GM19025 (cell line): ENCODE measurements at regions not wholly inside any gene's neighbourhood (a gene's known extent, or its start where the extent isn't known, plus 50 kb on each side); places are given as distances from the start of the nearest gene placed in this dataset.
"Not testable (repeated sequence)": the region's sequence is repeated elsewhere in the genome, so short reads cannot be mapped to it uniquely, and the experiment has no call there.

Experiments used
- ATAC-seq: cut with Tn5 transposase; IDR thresholded peaks from one replicate; pipeline ENCODE4 v1.9.1; 2021; ENCODE audit warnings: mild to moderate bottlenecking, low read depth, moderate library complexity; ENCODE audit not compliant: unreplicated experiment

DNA sequence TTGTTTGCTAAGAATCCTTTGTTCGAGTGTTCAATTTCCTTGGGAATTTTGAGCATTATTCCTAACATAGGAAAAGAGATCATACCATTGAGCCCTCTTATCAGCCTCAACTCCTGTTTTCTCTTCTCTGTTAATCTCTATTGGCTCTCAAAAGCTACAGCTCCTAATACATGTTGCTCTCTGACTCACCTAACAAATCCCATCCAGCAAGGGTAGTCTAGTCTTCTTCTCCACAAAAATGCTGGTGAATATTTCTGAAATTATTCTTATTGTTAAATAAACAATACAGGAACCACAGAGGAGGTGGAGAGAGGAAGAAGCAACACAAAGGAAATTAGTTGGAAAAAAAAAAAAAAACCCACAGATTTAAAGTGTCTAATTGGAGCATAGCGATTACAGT is 325.8 kb upstream of the NAALADL2 start:
- no peak for ATAC-seq

DNA sequence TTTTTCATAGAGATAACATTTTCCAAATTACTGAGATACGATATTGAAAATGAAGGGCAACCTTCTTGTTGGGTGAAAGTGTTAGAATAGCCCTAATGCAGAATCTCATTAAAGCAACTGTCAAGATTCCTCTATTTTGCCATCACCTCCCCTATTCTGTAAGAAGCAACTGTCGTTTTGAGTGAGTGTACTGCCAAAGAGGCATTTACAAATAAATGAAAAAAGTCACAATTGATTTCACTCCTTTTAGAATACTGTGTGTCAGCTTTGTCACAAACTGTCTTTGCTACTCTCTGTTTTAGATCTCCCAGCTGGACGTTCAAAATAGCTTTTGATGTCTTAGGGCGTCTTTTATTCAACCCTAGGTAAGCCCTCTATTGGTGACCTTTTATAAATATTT is 322.8 kb upstream of the NAALADL2 start:
- ATAC-seq: no peak

DNA sequence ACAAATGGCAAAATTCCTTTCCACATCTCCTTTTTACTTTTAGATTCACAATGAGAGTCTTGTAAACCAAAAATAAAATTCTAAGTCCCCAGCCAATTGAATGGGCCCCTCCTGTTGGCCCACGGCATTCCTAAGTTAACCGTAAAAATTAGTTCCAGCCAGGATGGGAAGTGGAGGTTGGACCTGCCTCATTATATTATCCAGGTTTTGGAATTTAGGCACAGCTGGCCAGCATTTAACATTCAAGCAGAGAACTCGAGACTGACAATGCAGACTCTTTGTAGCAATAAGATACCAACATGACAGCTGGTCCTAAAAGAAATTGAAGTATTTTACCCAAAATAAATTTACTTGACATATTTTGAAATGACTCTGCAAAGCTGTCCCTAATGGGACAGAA is 321.0 kb upstream of the NAALADL2 start:
- ATAC-seq: no peak

DNA sequence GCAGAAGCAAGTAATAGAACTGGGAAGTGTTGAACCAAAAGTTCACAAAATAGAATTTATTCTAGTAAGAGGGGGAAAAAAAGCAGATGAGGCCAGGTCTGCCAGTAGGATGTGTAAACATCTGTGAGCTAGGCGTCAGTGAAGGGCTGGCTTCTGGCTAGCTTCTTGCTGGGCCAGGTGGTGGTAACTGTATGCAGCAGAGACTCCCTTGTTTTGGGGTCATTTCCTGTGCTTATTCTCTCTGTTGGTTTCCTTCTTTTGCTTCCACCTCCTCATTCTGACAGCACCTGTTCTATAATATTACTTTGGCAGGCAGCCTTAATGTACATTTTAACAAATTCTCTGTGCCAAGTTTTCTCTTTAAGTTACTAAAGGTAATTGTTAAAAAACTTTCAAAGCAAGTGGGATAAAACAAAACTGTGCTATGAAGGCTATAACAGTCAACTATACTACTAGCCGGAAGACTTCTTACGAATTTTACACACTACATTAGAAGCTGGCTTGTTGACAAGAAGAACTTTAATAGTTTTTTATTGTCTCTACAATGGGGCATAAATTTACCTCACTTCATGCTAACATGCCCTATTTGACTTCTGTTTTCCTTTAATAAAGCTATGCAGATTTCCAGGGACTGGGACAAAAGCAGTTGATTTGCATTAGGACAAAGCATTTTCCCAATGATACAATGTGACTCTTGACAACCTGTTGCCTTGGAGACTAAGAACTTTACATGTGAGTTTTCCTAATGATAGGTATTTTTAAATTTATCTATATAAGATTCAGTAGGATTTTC is 318.8 kb upstream of the NAALADL2 start:
- no peak for ATAC-seq

DNA sequence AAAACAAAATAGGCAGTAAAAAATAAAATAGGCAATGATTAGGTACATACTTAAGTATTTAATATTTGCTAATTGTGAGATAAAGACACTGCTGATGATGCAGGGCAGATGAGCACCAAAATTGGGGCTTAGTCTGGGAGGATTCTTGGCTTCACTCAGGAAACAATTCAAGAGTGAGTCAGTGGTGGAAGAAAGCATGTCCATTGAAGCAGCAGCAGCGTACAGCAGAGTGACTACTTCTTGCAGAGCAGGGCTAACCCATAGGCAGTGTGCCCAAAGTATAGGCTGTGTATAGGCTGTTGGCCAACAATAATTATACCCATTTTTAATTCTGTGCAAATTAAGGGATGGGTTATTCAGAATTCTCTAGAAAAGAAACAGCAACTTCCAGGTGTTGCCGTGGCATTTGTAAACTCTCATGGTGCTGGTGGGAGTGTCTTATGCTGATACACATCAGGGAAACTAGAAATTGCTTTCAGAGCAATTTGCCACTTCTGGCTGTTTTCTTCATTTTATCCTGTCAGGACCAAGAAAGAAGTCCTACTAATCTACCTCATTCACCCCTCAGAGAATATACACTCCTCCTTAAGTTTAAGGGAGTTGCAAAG is 317.3 kb upstream of the NAALADL2 start:
- no peak for ATAC-seq

DNA sequence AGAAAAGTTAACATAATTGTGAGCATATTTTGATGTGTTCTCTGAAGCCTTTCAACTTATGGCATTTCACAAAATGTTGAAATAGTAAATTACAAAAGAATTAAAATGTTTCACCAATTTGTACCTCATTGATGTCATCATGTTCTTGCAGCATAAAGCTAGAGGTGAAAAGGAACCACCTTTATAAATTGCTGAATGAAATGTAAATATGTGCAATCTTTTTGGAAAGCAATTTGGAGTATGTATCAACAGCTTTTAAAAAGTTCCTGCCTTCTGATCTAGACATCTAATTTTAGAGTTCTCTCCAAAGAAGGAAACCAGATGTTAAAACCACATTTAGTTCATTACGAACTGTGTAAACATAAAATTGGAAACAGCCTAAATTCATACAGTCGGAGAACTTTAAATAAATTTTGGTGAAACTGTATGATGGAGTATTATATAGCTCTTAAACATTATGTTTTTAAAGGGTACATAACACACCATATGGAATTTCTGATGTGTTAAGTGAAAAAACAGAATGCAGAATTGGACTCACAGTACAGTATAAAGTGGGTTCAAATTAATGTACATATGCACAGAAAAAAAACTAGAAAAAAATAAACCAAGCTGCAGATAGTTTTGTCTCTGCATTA is 311.2 kb upstream of the NAALADL2 start:
- ATAC-seq: no peak

DNA sequence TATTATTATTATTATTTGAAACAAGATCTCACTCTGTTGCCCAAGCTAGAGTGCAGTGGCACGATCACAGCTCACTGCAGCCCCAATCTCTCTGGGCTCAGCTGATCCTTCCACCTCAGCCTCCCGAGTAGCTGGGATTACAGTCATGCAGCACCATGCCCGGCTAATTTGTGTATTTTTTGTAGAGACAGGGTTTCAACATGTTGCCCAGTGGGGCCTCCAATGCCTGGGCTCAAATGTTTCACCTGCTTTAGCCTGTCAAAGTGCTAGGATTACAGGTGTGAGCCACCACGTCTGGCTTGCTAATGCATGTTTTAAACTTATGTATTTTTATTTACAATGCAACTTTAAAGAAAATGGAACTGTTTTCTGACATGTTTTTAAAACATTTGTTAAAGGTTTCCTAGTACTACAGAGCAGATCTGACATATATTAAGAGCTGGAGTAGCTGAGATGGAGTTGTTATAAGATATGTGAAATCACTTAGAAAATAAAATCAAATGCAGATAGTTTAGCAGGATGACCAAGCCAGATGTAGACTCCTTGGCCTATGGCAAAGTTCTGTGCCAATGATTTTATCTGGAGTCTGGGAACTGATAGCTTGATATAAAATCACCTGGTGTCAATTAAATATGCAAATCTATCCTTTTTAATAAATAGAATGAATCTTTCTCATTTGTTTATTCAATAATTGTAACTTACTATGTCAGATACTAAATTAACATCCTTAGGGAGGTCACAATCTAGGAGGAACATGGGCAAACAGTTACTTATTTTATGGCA is 310.1 kb upstream of the NAALADL2 start:
- ATAC-seq: no peak

DNA sequence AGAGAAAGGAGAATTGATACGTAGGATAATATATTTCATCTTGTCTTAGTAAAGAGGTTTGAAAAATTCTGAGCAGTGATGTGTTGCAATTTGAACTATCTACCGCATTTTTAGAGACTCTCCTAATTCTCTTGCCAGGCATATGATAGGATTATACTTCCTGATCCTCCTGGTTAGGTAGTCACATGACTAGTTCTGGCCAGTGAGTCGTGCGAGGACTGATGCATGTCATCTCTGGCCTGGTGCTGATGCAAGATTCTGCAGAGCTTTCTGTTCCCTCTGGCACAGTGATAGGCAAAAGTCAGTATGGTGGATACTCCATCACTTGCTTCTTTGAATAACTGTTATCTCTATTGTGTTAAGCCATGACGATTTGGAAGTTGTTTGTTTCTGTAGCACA is 277.6 kb upstream of the NAALADL2 start:
- no peak for ATAC-seq

DNA sequence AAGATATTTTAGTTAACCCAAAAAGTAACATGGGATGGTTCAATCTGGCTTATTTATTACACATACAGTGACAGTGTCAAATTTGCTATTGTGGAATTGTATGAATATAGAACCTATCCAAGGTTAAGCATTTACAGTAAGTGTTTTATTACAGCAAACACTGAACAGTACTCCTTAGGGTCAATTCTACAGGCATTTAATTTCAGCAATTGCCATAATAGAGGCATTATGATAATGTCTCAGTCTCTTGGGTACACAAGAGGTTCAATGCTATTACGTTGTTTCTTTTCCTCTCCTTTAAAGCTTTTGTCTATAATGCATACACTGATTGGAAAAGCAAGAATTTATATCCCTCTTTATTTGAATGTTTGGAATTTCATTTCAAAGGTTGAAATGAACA is 275.7 kb upstream of the NAALADL2 start:
- no peak for ATAC-seq

DNA sequence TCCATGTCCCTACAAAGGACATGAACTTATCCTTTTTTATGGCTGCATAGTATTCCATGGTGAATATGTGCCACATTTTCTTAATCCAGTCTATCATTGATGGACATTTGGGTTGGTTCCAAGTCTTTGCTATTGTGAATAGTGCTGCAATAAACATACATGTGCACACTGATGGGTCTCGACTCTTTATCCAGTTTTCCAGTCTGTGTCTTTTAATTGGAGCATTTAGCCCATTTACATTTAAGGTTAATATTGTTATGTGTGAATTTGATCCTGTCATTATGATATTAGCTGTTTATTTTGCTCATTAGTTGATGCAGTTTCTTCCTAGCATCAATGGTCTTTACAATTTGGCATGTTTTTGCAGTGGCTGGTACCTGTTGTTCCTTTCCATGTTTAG is 272.0 kb upstream of the NAALADL2 start:
- not testable (repeated sequence) for ATAC-seq

DNA sequence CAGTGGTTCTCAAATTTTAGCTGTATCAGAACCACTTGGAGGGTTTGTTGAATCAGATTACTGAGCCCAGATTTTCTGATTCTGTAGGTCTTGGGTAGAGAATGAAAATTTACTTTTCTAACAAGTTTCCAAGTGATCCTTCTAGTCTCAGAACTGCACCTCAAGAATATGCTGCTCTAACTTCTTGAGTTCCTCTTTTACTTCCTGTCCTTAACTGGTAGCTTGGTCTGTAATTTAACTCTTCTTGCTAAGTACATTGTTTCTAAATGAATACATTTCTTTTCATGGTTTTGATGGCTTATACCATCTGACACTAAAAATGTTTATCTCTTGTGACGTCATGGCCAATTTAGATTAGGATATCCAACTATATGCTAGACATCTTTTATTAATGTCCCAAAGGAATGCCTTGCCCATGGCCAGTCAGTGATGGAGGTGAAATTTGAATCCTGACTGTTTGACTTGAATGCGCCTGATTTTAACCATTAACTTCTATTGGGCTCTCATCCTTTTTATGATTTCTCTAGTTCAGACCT is 262.6 kb upstream of the NAALADL2 start:
- no peak for ATAC-seq

DNA sequence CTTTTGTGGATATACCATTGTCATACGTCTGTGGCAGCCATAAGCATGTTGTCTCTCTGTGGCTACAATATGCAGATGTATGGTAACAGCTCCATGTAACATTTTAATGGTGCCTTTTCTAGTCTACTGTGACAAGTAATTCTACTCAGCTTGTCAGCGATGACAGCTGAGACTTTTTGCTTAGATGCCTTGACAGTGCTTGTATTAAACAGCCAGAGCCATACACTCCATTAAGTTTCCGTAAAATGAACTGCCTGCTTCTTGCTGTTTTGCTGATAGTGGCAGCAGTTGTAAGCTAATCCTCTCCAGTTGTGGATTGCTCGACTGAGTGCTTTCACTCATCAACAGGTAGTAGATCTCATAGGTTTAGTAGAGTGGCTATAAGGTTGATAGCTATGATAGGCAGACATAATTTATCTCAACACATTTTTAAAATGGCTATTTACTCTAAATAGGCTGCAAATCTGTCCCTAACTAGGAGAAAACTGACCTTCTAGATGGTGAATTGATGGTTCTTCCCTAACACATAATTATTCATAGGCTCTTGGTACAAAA is 260.2 kb upstream of the NAALADL2 start:
- no peak for ATAC-seq

DNA sequence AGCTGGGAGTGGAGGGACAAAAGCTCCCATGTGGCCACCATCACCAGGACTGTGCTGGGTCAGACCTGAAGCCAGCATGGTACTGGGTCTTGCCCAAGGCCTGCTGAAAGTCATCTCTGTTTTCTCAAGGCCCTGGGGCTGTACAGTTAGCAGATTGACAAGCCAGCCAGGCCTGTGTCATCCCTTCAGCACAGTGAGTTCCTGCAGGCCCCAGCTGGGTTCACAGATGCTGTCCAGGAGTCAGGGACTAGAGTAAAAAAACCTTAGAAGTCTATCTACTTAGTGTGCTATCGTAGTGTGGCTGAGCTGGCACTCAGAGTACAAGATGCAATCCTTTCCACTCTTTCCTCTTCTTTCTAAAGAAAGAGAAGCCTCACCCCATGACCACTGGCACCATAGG is 246.0 kb upstream of the NAALADL2 start:
- no peak for ATAC-seq

DNA sequence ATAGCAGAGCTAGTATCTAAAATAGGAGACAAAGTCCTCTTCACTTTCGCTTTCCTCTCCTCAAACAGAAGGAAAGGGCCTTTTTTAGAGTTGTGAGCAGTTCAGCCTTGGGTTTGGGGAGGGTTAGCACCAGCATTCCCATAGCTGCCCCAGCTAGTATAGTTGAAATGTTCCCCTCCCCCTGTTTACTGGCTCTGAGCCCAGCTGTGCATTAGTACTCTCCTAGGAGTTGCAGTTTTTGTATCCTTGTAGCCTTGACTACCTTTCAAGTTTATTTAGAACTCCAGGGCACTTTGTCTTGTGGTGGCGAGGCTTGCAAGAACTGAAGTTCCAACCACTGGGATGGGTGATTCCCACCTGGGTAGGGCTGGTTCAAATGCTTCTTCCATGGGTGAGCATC is 245.1 kb upstream of the NAALADL2 start:
- ATAC-seq: no peak

DNA sequence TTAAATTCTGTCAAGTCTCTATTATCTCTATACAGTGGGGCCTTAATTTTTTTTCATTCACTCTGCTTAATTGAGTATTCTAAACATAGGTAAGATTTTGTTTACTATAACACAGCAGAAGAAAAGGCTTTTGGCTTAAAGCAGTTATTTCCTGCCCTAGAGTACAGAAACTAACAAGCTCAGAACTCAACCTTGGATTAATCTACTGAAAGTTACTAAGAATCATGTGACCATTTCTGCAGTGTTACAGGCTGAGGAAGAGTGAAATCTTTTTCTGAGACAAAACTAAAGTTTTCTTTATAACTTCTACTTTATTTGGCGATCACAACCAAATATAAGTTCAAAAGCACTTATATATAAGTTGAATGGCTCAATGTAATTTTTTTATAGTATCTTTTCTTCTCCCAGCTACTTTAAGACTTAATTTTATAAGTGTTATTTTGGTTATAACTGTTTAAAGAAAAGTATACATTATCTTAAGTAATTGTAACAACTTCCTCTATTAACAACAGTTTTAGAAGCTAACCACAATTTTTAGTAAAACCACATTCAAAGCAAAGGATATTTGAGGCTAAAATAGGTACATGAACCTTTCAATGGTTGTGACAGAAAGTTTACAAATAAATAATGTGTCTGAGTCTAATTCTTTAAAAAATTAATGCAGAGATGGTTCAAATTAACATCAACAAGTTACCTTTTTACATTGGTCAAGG is 240.6 kb upstream of the NAALADL2 start:
- no peak for ATAC-seq

DNA sequence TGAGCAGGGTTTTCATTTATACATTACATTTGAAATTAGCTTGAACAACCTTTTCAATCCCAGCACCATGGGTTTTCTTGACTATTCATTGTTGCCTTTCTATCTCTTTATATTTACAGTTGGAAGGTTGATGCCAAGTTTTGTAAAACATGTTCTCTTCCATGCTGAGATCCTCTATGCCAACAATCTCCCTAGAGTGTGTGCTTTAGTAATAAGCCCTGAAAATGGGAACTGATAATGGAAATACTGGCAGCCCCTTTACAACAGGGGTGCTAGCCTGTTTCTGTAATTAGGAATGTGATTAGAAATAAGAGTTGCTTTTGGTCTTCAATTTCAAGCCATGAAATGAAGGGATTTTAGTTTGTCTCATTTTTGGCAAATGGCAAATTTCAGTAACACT is 239.9 kb upstream of the NAALADL2 start:
- ATAC-seq: no peak

DNA sequence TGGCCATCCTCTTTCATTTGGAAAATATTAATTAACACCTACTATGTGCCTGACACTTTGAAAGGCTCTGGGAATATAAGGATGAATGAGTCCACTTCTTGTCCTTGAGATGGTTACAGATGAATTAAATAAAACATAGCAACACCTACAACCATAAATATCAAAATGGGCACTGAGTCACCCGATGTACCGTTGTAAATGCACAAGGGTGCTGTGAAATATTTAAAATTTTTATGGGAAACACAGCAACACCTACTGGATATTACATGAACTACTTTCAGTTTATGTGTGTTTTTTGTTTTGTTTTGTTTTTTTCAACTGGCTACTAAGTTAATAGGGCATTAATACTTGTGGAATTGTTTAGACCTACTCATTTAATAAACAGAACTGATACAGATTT is 239.0 kb upstream of the NAALADL2 start:
- no peak for ATAC-seq

DNA sequence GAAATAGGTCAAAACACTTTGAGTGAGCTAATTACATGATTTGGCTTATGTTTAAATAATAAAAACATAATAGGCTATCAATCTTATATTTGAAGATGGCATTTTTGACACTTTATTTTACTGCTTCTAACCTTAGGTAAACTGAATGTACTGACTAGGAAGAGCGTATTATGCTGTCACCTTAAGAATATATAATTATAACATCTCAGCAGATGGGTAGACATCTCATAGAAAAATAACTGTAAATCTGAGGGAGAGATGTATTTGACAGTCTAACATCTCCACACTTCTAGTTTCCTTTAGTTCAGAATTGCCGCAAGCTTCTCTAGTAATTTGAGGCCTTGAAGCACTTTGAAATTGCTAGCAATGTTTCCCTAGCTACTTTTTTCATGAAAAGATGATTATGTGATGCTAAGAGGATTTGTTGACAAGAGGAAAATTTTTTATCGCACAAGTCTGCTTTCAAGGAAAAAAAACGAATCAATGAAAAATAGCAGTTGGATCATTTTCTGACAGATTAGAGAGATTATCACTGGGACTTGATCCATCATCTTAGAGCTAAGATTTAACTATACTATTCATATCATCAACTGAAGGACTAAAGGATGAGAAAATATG is 238.2 kb upstream of the NAALADL2 start:
- ATAC-seq: no peak

DNA sequence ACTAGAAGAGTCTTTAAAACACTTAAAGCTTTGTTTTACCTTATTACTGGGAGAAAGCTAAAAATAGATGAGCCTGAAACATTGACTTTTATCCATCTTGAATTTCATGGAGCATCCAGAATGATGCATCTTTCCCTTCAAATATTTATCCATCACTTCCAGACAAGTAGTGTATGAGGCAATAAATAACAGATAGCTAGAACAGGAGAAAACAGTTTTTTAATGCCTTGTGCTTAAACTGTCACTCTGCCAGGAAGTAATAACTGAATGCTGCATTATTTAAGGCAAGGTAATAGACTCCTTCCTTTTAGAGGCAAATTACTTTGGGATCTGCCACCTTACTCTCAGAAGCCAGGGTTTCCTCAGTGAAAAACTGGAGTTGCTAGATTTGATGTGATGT is 225.8 kb upstream of the NAALADL2 start:
- ATAC-seq: no peak

DNA sequence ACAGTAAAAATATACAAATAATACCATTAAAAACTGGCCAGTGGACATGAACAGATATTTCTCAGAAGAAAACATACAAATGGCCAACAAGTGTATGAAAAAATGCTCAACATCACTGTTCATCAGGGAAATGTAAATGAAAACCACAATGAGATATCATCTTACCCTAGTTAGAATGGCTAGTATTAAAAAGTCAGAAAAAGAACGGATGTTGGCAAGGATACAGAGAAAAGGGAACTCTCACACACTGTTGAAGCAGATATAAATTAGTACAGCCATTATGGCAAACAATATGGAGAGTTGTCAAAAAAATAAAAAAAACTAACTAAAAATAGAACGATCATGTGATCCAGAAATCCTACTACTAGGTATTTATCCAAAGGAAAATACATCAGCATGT is 222.7 kb upstream of the NAALADL2 start:
- no peak for ATAC-seq
